Iris pigment epithelial cell (primary cell): ENCODE measurements at regions not wholly inside any gene's neighbourhood (a gene's known extent, or its start where the extent isn't known, plus 50 kb on each side); places are given as distances from the start of the nearest gene placed in this dataset.
"Not testable (repeated sequence)": the region's sequence is repeated elsewhere in the genome, so short reads cannot be mapped to it uniquely, and the experiment has no call there.

Experiments used
- DNase-seq: peaks from one replicate; pipeline ENCODE4 v3.0.0-alpha.2; 2011; ENCODE audit warnings: low read depth

GRCh38 chr11:86166287-86166686, 78.3 kb upstream of the EED start:
- DNase-seq = not testable (repeated sequence)

- no peak for DNase-seq
Observed at GRCh38 chr11:86164106-86164505, 80.4 kb upstream of the EED start.

- DNase-seq = peak; percentile 91
Observed at GRCh38 chr11:86163221-86163876, 81.2 kb upstream of the EED start.

DNA sequence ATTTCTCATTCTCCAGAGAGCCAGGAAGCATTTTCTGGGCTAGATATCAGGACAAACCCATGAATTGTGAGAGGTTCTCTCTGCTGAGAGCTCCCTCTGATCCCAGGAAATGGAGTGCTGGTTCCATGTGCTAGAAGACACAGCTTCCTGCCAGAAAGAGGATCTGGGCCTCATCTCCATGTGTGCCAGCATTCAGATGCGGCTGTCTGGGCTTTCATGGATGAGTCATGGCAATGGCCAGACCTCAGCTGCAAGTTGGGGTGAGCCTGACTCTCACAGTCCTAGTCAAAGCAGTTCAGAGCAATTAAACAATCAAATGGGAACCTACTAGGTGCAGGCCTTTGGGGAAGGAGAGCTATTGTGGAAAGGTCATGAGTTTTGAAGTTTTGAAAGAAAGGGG, 82.3 kb upstream of the EED start:
- peak; percentile 95 for DNase-seq

DNA sequence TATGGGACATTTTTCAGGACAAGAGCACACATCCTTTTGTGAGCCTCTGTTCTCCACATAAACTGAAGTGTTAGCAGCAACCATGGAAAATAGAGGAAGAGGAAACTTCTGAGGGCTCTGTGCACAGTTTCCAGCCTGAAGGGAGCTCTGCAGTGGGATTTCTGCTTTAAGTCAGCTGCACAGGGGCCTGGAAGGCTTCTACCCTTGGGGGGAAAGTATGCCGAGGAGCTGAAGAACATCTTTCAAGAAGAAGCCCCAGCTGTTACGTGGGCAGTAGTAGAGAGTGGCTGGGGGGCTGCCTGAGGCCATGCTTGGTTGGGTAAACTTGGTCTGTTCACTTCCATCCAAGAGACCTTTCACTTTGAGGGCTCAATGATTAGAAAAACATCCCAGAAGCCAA, 82.7 kb upstream of the EED start:
- DNase-seq = no peak

DNA sequence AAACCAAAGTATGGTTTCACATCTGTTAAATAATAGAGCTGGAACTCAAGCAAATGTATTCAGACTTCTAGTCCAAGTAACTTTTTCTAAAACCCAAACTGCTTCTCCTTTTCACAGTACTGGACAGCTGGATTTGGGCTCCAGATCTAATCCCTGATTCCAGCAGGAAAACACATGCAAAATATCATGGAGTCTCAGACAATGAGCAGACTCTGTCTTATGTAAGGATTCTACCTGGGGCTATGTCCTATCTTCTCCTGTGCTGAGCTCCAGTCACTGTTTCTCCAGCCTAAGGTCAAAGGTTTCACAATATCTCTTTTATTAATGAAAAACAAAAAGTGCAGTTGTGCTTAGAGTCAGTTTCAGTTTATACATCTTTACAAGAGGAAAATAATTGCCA, 83.2 kb upstream of the EED start:
- no peak for DNase-seq

GRCh38 chr11:86160541-86161149, 83.9 kb upstream of the EED start:
- peak; percentile 39 for DNase-seq

GRCh38 chr11:86159581-86159891, 85.0 kb upstream of the EED start:
- no peak for DNase-seq

GRCh38 chr11:86158704-86159580, 85.6 kb upstream of the EED start:
- no peak for DNase-seq

DNA sequence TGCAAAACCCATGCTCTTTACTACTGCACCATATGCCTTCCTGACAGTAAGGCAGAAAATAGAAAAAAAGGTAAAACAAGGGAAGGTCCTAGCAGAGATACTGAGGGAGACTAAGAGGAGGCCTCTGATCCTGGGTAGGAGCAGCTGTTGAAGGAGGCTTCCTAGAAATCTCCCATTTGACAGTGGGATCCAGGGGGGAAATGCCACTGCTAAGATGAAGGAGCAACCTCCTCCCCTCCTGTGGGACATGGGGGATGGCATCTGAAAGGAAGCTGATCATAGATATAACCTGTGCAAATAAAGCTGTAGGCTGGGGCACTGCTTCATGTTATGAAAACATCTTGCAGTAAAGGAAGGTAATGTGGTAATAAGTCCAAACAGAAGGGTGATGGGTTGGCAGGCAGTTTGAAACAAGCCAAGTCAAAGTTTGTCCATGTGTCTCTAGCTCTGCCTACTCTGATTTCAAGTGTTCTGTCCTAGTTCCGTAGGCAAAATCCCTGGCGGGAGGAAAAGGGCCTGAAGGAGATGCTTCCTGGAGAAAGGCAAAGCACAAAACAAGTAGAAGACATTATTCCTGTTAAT, 86.7 kb upstream of the EED start:
- no peak for DNase-seq

GRCh38 chr11:86156397-86156955, 87.6 kb upstream of the PICALM start:
- no peak for DNase-seq

DNA sequence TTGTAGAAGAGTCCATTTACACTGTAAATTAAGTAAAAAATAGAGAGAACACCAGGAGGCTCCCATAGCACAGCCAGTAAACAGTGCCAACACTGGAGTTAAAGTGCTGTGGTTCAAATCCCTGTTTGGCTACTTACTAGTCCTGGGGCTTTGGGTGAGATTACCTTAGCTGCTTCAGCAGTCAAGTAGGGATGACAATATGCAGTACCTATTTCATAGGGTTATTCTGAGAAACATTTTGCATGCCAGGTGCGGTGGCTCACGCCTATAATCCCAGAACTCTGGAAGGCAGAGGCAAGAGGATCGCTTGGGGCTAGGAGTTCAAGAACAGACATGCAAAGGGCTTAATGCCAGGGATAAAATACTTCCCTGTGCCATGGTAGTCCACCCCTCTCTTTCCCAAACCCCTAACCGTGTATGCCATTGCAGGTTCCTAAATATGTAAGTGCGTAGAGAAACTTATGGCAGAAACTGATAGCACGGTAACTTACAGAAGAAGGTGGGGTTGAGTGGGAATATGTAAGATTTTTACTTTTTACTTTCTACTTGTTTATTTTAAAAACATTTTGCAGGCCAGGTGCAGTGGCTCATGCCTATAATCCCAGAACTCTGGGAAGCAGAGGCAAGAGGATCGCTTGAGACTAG, 86.4 kb upstream of the PICALM start:
- no peak for DNase-seq

DNA sequence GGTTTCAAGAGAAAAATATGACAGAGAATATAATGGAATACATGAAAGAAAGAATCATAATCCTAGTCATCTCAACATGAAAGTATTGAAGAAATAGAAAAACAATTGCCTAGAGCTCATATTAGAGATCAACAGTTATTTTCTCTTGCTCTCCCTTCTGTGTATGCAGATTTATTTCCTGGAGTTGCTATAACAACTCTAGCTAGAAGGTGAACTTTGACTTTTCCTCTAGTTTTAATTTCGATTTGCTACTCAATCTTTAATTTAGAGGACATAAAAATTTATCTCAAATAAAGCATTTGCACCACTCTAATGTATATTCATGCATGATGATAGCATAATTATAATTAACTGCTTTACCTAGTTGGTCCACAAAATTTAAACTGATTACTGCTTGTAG, 84.6 kb upstream of the PICALM start:
- DNase-seq = no peak

- no peak for DNase-seq
Observed at GRCh38 chr11:86152901-86153300, 84.0 kb upstream of the PICALM start.

- peak; percentile 43 for DNase-seq
Observed at GRCh38 chr11:86152006-86152862, 83.3 kb upstream of the PICALM start.

GRCh38 chr11:86151174-86152005, 82.5 kb upstream of the PICALM start:
- DNase-seq = peak; percentile 23

GRCh38 chr11:86150847-86151173, 81.9 kb upstream of the PICALM start:
- no peak for DNase-seq

GRCh38 chr11:86149792-86150191, 80.9 kb upstream of the PICALM start:
- DNase-seq = no peak

DNA sequence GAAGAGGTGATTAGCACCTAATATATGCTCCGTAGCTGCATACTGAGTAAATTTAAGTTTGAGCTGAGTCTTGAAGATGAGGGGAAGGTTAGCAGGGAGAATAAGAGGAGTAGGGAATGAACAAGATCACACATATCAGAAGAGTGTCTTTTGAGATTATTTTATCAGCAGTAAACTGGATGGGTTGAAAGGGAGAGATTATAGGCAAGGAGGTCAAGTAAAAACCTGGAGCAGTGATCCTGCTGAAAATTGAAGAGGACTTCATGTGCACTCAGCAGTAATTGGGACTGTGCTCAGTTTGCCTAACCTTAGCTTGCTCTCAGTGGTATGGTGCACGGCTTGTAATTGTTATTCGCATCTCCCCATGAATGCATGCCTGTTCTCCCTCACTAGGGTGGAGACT, 79.5 kb upstream of the PICALM start:
- no peak for DNase-seq

- no peak for DNase-seq
Observed at GRCh38 chr11:86147004-86147403, 78.1 kb upstream of the PICALM start.
